ENCODE measurements at regions not wholly inside any gene's neighbourhood (a gene's known extent, or its start where the extent isn't known, plus 50 kb on each side); places are given as distances from the start of the nearest gene placed in this dataset.
"Not testable (repeated sequence)": the region's sequence is repeated elsewhere in the genome, so short reads cannot be mapped to it uniquely, and the experiment has no call there.

DNA sequence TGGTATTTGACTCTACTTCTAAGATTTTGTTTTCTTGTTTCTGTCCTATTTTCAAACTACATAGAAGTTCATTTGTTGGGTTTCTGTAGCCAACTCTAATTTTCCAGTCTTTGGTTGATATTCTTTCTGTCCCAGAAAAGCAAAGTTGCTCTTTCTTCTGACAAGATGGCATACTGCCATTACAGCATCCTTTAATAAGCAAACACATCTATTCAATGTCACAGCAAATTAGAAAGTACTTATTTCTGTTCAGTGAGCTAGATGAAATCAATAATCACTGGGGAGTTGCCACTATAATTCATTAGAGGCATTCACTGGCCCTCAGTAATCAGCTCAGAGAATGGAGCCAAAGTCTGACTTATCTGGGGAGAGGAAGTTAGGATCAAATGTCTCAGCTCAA lies 1258.0 kb upstream of the IGFBP7 start:
- DNase-seq (ENCODE audit: low read depth), result no peak

DNA sequence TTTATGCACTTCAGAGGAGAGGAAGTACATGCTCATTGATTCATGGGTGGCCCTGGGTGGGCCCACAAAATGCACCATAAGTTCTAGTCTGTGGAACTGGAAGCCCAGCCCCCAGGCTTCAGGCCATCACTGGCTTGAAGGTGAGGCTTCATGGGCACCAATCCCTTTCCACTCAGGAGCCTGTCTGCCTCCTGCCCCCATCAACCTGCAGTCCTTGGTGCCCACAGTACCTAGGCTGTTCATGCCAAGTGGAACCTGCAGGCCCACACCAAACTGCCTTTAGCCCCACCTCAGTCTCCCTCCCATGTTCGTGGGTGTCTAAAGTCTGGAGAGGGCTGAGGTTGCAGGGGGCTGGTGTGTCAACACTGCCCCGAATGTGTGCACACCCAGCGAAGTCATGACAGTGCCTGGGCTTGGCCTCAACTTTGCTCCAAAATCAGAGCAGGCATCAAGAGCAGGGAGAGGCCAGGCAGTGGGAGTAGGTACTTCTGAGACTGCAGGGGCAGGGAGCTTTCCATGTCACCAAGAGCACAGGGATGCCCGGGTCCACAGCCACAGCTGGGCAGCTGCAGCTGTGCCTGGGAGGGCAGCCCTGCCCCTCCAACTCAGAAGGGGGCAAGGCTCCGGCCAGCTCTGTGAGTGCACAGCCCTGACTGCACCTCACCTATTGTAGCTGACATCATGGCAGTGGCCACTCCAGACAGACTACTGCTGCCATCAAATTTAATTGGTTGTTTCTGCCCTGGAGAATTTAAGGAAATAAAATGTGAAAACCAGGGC lies 1250.4 kb upstream of the IGFBP7 start:
- no peak for DNase-seq (ENCODE audit: low read depth)

DNA sequence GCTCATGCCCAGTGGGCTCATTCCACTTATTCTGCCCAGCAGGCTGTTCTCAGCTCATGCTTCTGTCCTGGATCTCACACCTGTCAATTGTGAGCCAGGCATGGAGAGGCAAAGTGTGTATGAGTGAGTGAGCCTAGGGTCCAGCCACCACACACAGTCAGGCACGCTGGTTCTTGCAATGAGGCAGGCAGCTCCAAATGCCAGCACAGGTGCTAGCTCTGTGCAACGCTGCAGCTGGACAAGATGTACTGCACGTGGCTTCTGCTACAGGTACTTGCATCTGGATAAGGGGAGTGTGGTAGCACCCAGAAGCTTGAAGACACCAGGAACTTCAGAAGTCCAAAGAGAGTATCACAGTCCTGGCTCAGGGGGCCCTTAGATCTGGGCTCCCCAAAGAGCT lies 1249.4 kb upstream of the IGFBP7 start:
- DNase-seq (ENCODE audit: low read depth), result no peak

DNA sequence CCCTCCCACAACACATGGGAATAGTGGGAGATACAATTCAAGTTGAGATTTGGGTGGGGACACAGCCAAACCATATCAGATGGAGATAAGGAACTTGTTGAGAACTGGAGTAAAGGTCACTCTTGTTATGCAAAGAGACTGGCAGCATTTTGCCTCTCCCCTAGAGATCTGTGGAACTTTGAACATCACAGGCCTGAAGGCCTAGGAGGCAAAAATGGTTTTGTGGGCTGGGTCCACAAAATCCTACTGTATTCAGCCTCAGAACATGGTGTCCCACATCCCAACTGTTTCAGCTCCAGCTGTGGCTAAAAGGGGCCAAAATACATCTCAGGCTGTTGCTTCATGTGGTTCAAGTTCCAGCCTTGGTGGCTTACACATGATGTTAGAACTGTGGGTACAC lies 1247.8 kb upstream of the IGFBP7 start:
- DNase-seq (ENCODE audit: low read depth), result no peak

DNA sequence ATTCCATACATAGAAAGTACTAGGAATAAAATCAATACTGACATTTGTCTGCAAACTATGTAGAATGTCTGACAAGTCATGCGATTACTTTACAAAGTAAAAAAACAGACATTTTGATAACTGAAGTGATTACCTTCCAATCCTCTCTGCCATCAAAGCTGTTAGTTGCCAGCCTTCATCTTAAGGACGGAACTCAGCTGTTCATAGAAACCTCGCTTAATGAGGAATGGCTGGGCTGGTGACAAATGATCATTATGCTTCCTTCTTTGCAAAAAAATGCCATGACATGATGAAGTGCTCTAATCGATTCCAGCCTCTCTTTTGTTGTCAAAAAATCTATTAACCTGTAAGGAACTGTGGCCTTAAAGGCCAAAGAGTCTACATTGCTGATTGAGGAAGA lies 1214.9 kb upstream of the IGFBP7 start:
- DNase-seq (ENCODE audit: low read depth), result no peak

DNA sequence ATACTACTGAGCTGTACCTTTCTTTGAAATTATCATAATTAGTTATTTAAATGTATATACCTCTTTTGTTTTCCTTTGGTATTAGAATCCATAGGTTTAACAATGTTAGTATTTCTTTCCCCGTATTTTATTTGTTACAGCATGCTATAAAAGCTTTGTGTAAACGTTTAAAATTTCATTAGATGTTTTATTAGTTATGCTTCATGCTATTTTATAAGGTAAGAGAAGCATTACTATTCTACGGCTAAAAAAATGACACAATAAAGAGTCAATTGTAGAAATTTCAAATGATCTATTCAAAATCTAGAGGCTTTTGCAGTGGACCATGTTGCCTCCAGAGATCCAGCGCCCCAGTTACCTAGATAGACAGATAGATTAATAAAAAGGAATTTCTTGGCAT lies 1203.3 kb upstream of the IGFBP7 start:
- DNase-seq (ENCODE audit: low read depth), result no peak

DNA sequence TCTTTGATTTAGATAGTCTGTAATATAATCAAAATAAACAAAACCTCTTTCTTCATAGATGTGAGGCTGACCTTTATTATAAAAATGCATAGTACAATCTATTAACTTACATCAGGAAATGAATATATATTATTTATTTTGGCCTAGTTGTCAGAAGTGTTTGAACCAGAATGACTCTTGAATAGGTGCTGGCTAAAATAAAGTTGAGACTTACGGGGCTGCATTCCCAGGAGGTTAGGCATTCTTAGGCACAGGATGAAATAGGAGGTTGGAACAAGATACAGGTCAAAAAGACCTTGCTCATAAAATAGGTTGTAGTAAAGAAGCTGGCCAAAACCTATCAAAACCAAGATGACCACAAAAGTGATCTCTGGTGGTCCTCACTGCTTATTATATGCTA lies 1193.3 kb upstream of the IGFBP7 start:
- no peak for DNase-seq (ENCODE audit: low read depth)

DNA sequence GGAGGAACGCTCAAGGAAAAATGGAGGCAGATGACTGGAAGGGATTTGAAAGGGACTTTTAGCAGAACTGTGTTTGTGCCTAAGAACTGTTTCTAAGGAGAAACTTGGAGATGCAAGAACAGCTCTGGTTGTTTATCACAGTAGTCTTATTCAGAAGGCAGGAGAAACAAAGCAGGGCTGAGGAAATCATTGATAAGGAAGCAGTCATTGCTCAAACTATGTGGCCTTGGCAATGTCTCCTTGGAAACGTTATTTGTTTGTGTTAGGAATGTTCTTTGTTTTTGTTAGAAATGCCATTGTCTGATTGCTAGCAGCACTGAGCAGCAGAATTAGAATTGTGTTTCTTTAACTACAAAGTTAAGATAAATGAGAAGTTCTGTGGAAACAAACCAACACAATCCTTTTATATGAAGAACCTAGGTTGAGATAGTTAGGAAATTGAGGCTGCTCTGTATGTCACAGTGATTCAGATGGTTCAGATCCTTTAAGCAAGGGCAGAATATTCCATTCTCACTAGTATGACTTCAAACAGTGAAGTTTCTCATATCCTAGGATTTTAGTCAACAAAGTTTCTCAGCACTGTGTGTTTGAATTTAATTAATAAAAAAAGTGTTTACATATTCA lies 1191.3 kb upstream of the IGFBP7 start:
- no peak for DNase-seq (ENCODE audit: low read depth)

DNA sequence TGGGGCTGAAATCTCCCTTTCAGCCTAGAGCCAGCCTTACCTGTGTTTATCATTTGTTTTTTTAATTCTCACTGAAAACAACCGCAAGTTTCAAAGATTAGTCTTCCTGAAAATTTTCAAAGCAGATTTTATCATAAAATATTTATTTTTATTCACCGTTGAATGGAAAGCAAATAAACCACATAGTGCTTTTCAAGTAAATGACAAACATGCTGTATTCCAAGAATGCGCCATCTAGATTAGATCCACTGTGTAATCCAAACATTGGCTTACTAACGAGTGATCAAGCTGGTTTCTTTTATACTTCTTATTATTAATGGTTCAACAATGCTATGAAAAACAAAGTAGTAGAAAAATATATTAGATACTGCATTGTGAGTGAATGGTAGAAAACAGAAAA lies 1176.2 kb upstream of the IGFBP7 start:
- no peak for DNase-seq (ENCODE audit: low read depth)

DNA sequence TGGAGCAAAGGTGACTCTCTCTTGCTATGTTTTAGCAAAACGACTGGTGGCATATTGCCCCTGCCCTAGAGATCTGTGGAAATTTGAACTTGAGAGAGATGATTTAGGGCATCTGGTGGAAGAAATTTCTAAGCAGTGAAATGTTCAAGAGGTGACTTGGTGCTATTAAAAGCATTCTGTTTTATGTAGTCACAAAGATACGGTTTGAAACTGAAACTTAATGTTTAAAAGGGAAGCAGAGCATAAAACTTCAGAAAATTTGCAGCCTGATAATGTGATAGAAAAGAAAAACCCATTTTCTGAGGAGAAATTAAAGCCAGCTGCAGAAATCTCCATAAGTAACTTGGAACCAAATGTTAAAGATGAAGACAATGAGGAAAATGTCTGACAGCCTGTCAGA lies 1170.7 kb upstream of the IGFBP7 start:
- DNase-seq (ENCODE audit: low read depth), result not testable (repeated sequence)

DNA sequence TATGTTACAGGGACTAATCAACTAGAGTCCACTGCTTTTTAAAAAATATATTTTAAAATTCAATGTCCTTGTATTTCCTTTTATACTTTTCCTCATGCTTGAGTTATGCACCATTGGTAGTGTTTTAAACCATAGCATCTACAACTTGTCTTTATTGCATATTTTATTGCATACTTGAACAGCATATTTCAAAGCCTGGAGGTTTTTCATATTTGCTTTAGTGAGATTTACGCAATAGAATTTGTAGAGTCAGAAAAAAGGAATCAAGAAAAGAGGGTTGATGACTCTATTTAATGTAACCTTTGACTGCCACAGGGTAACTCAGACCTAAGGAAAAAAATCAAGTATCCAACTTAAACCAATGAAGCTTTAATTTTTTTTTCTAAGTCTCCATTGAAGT lies 1165.7 kb upstream of the IGFBP7 start:
- no peak for DNase-seq (ENCODE audit: low read depth)

DNA sequence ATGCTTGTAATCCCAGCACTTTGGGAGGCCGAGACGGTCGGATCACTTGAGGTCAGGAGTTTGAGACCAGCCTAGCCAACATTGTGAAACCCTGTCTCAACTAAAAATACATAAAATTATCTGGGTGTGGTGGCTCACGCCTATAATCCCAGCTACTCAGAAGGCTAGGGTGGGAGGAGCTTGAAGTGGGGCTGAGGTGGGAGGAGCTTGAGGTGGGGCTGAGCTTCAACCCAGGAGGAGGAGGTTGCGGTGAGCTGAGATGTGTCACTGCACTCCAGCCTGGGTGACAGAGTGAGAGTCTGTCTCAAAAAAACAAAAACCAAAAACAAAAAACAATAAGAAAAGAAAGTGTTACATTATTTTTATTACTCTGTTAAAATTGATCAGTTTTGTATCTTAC lies 1164.4 kb upstream of the IGFBP7 start:
- DNase-seq (ENCODE audit: low read depth), result no peak

DNA sequence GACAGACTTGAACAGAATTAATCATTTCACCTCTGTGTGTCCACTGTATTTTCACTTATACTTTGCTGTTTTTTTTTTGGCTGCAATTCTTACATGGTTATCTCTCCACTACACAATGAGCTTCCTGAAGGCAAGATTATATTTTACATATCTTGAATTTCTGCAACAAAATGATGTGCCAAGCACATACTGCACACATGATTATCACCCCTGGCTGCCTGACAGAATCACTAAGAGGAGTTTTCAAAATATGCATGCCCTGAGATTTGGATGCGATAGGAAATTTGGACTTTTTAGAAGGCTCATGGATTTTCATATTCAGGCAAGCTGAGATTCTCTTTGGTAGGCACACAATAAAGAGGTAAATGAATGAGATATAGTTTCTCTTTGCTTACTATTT lies 1162.1 kb upstream of the IGFBP7 start:
- DNase-seq (ENCODE audit: low read depth), result no peak

DNA sequence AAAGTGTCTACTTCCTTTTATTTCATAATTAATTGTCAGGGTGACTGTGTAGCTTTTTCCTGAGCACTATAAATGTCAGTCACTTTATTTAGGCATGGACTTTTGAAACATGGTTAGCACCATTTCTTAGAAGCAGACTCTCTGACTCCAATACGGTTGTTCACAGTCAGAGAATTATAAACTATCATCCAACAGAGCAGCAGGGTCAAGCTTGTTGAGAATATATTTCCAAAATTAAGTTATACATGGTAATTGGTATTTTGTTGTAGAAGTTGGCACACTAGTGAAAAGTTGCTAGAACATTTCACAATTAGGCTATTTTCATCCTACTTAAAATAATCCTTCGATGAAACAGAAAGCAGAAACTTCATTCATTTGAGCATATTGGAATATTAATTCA lies 1155.5 kb upstream of the IGFBP7 start:
- DNase-seq (ENCODE audit: low read depth), result no peak

DNA sequence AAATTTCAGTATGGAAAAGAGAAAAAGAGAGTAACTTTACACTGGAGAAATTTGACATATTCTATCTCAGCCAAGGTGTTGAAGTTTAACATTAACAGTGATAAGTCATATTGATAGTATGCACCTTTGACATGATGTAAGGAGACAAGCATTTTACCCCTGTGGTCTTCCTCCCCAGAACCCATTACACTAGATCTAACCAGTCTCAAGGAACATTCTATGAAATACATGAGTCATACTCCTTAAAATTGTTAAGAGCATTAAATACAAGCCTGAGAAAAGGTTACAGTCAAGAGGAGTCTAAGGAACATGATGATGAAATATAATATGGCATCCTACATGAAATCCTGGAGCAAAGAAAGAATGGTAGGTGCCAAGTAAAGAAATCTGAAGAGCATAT lies 1151.3 kb upstream of the IGFBP7 start:
- no peak for DNase-seq (ENCODE audit: low read depth)

DNA sequence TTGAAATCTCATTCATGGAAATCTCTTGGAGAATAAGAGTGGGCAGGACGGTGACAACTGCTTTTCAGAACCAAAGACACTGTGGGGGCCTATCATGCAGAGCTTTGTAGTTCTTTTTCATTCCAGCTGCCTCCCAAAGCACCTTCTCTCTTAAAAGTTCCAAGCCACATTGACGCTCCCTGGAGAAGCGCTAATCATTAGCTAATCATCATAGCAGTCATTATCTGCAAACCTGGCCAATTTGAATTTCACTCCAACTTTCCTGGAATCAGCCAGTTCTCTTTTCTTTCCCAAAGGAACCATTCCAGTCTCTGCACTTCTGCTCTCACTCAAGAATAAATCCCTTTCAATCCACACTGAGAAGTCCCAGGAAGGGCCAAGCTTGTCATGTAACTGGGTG lies 1144.1 kb upstream of the IGFBP7 start:
- no peak for DNase-seq (ENCODE audit: low read depth)

DNA sequence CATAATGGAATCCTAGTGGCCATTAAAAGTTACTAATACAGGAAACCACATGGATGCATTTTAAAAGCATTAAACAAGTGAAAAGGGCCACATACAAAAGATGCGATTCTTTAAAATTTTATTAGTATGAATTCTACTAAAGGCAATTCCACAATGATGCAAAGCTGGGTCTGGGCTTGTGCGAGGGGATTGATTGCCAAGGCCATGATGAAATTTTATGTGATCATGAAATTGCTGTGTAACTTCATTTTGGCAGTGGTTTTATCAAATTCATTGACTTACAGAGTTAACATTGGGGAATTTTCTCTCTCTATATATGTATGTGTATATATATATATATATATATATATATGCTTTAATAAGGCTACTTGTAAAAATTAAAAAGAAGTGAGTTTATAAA lies 1142.5 kb upstream of the IGFBP7 start:
- DNase-seq (ENCODE audit: low read depth), result no peak

DNA sequence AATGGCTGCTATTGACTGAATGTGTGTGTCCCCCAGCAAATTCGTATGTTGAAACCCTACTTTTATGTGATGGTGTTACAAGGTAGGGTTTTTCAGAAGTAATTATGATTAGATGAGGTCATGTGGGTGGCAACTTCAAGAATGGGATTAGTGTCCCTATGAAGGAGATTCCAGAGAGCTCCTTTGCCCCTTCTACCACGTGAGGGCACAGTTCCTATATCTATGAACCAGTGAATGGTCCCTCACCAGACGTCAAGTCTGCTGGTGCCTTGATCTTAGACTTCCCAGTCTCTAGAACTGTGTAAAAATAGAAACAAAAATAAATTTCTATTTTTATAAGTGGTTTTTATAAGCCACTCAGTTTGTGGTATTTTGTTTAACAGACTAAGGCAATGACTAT lies 1137.6 kb upstream of the IGFBP7 start:
- no peak for DNase-seq (ENCODE audit: low read depth)

DNA sequence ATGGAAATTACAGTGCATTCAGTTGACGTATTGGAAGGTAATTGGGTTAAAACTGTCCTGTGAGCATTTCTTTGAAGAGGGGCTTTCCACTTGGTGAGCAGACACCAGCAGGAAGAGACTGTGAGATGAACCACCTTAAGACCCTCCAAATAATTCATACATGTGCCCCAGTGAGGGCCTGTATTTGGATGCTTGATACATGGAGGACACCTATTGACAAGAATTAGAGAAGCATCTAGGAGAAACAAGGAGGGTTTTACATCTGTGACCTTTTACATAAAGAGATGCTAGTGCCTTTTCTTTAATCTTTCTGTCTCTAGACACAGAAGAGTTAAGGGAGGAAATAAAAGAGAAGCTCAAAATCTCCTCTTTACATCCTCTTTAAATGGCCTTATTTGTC lies 1115.3 kb upstream of the IGFBP7 start:
- DNase-seq (ENCODE audit: low read depth), result no peak

DNA sequence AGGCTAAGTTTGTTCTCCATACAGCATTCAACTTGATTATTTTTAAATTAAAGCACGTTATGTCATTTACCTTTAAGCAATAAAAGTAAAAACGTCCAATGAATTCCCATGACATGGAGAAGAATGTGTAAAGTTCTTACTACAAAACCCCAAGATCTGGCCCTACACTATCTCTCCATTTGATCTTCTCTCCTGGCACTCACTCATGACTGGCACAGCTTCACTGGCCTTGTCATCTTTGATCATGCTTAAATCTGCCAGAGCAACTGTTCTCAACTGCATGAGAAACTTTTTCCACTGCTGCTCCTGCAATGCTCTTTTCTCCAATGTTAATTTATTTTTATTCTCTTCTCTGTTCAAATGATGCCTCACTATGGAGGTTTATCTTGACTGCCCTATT lies 1109.0 kb upstream of the IGFBP7 start:
- DNase-seq (ENCODE audit: low read depth), result no peak

DNA sequence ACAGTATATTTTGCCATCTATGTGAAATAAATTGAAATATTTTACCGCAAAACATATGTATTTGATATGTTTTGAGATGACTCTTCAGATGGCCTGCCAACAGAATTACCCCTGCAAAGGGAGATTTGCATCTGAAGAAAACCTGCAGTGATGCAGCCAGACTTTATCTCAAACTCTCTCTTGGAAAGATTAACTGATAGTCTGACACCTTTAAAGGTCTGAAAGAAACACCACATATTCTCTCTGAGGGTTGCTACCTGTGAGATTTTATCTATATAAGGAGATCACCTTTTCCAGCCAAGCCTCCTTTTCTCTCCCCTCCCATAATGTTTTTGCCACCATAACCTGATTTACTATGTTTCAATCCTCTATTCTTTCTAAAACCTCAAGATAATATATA lies 1106.3 kb upstream of the IGFBP7 start:
- no peak for DNase-seq (ENCODE audit: low read depth)

DNA sequence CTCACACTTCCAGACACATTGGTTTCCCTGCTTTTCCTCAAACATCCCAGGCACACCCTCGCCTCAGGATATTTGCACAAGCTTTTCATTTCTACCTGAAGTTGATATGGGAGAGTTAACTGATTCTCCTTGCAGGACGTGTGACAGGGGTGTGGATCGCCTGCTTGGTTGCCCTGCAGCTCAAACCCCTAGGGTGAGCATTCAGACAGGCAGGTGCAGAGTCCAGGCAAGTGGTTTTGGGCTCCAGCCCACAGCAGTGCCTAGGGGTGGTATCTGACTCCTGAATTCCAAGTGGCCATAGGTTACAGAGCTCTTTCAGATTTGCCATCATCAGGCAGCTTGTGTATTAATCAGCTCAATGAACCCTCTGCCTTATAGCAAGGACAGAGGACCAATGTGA lies 1104.2 kb upstream of the IGFBP7 start:
- no peak for DNase-seq (ENCODE audit: low read depth)

DNA sequence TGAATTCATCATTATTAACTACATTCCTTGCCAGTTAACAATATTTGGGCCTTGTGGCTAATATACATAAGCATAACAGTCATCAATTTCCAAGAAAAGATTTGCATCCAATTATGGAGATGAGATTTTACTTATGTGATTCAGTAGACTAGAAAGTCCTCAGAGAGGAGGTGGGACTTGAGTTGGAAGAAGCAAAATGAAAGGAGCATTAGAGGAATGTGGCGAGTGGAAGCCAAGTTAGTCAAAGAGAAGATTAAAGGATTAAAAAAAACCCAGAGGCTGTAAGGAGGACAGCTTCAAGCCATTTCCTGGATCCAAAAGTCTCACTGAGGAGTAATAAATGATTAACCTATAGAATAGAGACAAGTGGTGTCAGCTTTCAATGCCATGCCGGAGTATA lies 1099.4 kb upstream of the IGFBP7 start:
- no peak for DNase-seq (ENCODE audit: low read depth)

DNA sequence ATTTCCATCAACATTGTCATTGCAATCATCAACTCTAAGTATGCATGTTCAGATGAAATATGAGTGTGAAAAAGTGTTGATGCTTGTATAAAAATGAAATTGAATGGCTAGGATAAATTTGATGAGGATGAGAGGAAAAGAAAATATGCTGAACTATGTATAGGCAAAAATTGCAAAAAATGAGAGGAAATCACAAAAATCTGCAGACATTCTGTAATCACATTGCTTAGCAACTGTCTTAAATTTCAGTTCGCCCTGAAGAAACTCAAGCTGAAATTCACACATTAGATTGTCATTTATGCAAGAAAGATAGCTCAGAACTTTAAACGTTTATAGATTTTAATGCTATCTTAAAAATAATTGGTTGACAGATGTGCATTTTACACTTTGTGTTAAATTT lies 1098.8 kb upstream of the IGFBP7 start:
- no peak for DNase-seq (ENCODE audit: low read depth)

Data from stimulated activated CD8-positive, alpha-beta memory T cell treated with anti-CD3 and anti-CD28 coated beads, Interleukin-7, amount 100 ng/mL, for 24 hours (primary cell).